ENCODE measurements at regions not wholly inside any gene's neighbourhood (a gene's known extent, or its start where the extent isn't known, plus 50 kb on each side); places are given as distances from the start of the nearest gene placed in this dataset.
"Not testable (repeated sequence)": the region's sequence is repeated elsewhere in the genome, so short reads cannot be mapped to it uniquely, and the experiment has no call there.

DNA sequence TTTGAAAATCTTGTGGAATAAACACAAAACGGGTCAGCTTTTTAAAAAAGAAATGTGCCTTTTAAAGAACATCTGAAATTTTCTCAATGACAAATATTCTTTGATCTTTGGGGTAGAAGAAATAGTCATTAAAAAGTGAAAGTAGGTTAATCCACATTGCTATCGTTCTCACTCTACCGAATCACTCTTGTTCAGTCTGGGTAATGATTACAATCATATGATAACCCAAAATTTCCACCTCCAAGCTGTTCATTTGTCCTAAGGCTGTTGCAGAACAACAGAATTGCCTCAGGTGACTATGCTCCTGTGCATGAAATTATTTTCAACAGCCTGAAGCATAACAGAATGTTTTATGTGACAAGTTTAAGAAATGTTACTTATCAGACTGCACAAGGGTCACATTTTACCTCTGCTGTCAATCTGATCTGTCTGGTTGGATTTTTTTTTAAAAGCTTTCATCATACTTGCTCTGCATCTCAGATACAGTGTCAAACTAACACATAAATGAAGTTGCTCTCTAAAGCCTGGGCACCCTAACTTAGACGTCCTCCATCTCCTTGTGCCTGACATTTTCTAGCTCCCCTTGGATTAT lies 227.3 kb downstream of the LURAP1L start:
- DNase-seq = no peak

DNA sequence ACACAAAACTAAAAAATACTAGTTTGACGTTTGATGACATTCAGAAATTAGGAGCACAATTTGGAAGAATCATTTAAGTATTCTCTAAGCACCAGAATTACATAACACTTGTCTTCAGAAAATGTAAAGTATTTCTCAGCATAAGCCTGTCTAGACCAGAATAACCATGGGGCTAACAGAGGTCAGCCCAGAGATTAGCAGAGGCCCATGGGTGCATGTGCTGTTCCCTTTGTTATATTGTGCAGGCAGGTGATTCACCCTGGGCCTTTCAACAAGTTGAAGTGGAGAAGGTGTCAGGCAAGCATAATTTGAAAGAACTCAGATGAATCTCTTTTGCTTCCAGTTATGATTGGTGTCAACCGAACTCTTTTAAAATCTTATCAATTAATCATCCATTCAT lies 227.9 kb downstream of the LURAP1L start:
- DNase-seq = no peak

DNA sequence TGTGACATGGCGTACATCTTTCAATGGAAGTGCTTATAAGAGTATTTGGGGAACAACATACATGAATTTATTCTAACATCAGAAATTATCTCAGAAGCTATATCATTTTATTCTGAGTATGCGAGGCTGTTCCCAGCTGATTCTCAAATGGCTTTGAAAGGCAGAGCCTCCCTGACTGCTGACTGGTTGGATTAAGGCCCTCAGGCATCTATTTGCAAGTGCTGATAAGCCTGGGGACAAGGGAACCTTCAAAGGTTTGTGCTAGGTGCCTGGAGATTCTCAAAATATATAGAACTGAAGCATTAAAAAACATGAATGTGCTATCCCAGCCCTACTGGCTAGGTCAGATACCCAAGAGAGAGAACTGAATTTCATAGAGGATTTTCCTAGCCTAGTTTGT lies 235.1 kb downstream of the LURAP1L start:
- no peak for DNase-seq

DNA sequence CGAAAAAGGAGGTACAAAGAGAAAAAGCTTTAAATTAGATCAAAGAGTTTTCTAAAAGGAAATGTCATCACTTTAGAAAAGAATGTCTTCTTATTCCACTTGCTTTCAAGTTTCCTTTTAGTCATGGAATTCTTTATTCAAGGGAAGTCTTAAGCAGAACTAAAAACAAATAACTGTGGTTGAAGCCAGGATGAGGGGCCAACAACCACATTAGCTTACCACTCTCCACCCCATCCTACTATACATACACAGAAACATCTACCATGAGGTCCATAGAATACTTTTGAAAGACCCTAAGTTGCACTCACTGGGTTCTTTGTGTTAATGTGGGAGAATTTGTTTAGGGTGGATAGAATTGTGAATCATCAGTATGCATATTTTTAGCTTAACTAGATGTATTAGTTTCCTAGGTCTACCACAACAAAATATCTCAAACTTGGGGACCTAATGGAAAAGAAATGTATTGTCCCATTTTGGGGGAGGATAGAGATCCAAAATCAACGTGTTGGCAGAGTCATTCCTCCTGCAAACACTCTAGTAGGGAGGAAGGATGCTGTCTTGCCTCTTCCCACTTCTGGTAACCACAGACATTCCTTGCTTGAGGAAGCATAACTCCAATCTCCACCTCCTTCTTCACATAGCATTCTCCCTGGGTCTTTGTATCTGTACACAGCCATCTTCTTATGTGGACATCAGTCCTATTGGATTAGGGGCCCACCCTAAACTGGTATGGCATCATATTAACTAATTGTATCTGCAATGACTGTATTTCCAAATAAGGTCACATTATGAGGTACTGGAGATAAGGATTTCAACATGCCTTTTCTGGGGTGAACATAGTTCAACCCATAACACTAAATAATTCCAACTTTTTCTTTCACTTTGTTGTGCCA lies 239.4 kb downstream of the LURAP1L start:
- no peak for DNase-seq

- no peak for DNase-seq
Measured at GRCh38 chr9:13017260-13017659, 242.4 kb downstream of the LURAP1L start.

DNA sequence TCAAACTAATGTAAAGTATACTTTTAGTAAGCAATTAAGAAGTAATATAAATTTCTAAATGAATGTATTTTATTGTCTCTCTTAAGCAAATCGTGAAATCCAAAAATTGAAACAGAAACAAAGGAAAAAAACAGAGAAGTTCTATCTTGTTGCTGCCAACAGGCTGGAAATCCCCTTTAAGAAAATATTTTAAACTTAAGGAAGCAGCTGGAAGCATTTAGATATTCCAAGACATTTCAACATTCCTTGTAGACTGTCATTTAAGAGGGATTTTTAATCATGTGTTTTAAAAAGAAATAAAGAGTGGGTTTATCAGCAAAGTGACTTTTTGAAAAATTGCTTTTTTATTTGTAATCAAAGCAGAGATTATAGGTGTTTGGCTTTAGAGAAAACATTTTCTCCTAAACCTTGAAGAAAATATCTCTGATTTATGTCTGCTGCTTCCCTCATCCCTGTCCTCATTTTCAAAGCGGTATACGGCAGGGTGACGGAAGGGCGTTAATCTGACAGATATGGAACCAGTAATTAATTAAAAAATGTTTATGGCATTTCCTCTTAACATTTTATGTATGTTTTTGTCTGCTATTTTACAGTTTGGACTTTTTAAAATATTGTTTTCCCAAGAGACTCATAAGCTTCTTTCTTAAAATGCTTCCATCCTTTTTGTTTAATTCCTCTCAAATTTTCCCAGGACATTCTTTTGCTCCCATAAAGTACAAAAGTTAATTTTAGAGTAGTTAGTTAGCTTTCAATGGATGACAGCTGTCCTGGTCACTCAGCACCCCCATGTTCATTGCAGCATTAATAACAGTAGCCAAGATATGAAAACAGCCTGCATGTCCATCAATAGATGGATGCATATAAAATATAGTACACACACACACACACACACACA lies 245.6 kb downstream of the LURAP1L start:
- no peak for DNase-seq

DNA sequence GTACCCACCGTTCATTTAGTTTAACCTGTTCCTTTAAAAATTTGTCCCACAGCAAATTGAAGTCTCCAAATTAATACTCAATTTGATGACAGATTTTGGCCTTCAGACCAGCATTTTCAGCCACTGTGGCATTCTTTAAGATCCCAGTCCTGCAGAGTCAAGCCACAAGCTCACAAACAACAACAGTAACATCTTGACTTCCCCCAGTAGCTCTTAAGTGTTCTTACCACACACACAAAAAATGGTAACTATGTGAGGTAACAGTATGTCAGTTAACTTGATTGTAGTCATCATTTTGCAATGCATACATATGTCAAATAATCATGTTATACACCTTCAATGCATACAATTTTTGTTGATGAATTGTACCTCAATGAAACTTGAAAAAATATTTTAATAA lies 247.9 kb downstream of the LURAP1L start:
- DNase-seq = no peak

- DNase-seq = no peak
Measured at GRCh38 chr9:13023498-13023897, 248.7 kb downstream of the LURAP1L start.

DNA sequence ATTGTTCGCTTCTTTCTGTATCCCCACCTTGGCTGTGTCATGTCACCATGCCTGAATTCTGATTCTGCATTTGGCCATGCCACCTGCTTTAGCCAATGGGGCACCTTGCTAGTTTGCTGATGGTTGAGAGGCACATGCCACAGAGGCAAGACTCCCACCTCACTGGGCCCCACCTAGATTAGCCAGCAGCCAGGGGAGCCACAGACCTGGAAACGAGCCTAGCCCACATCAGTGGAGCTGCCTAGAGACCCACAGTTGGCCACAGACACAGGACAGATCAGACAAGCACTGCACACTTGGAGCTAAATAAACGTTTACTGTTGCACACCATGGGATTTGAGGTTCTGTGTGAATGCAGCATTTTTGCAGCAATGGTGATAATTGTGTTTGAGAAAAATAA lies 252.1 kb downstream of the LURAP1L start:
- DNase-seq = no peak

DNA sequence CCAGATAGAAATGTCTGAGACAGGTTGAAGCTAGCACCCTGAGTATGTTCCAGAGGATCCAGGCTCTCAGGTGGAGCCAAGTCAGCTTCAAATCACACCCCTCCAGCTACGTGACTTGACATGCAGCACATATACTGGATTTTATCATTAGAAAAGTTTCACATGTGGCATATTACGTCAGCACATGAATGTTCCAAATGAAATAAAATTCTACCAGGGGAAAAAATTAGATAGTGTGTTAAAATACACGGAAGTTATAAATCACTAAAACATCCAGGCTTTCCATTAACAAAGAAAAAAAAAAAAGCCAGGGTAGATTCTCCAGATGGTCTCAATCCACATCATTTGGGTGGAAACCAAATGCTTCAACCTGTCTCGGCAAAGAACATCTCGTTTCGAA lies 251.6 kb downstream of the MPDZ start:
- DNase-seq = no peak

GRCh38 chr9:13032585-13032984 lies 246.9 kb downstream of the MPDZ start:
- DNase-seq = no peak

DNA sequence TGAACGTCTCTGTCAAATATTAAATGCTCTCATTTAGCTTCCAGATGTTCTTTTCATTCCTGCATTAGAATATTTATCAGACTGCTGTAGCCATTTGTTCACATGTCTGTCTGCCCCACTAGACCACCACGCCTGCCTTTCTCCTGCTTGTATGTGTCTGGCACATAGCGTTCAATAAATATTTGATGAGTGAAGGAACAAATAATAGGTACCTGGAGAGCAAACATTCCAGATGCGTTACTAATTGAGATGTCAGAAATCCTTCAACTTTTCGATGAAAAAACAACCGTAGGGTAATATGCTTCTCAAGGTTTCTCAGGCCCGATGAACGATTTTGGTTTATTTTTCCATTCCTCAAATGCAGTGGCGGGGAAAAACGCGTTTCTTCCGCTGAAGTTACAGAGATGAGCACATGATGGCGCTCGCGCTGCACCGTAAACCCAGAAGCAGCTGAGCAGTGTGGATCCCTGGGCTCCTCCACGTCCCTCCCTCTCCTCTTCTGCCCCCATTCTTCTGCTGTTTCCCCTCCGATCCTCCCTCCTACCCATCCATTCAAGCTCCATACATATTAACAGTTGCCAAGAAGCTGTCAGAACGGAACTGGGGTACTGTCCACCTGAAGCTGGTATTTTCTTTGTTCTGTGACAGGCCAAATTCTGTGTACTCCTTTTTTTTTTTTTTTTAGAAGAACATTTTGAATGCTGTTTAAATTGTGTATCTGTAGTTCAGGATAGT lies 245.4 kb downstream of the MPDZ start:
- peak in 1 of 2 experiments; percentile 11 for DNase-seq

- no peak for DNase-seq
Measured at GRCh38 chr9:13034694-13035002, 244.8 kb downstream of the MPDZ start.

GRCh38 chr9:13035822-13036221 lies 243.7 kb downstream of the MPDZ start:
- no peak for DNase-seq

- not testable (repeated sequence) for DNase-seq
Measured at GRCh38 chr9:13037808-13038207, 241.7 kb downstream of the MPDZ start.

DNA sequence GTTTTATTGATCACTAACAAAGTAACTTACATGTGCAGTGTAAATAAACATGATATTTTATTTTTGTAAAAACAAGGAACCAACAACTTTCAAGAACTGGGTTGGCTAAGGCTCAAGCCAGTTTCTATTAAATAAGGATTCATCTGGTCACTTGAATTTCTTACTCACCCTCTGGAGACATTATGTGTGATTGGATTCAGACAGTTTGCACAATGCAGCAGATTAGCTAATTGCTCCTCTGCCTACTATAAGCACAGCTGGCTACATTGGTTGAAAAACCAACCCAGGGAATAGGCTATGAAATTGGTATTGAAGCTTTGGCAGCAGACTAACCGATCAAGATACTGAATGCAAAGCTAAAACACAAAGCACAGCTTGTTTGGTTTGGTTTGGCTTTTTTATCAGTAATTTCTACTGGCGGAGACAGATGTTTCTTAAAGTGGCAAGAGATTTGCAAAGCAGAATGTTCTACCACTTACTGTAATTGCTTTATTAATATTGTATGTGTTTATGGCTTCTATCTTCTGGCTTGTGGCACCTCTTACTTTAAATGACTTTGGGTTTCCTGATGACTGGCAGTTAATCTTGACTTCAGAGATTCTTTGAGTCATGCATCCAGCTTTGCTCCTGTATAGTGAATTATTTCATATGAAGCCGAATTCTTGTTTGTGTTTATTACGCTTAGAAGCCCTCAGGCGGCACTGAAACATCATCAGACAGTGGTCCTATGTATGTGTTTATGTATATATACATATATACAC lies 231.5 kb downstream of the MPDZ start:
- DNase-seq = no peak

DNA sequence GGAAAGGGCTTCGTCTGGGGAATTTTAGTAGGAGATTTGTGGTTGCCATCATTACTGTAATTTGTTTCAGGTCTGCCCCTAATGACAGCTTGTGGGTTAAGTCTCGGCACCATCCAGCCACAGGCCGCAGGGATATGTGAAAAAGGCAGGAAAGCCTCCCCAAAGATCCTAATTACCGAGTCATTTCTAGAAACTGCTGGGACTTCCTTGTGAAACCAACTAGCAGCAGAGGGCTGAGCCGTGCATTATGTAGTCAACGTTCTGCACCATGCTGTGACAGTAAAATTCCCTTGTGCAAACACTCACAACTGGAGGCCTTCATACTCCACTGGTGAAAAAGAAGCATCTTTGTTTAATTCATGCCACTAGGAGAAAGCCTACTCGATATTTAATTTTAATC lies 230.3 kb downstream of the MPDZ start:
- DNase-seq = no peak

DNA sequence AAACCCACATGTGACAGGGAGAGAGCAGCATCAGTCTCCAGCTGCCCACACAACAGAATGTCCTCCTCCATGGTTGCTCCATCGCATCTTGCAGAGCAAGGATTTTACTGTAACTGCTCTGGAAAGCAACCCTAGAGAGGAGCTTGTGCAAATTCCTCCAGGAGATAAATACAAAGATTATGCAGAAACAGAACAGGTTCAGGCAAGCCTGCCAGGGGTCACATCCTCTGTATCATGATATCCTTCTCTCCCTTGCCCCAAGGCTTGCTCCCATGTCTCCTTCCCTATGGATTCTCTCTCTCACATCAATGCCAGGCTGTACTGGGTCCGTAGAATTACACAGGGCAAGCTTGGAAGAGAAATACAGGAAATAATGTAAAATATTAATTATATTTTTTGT lies 226.0 kb downstream of the MPDZ start:
- DNase-seq = no peak

DNA sequence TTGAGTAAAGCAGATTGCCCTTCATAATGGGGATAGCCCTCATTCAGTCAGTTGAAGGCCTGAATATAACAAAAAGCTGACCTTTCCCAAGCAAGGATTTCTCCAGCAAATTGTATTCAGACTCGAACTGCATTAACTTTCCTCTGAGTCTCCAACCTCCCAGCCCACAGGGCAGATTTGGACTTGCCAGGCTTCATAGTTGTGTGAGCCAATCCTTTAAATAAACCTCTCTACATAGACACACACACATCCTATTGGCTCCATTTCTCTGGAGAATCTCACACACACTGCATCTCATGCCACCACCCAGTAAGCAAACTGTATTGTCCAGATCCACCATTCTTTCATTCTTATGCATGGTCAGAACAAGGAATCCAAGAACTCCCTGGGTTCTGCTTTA lies 225.1 kb downstream of the MPDZ start:
- DNase-seq = no peak
